Heart right ventricle (tissue), 16 donors: ENCODE measurements at regions not wholly inside any gene's neighbourhood (a gene's known extent, or its start where the extent isn't known, plus 50 kb on each side); places are given as distances from the start of the nearest gene placed in this dataset.

ENCODE experiments used
- ATAC-seq, 8 donors: fragments of 200-7000 bp; cut with Tn5 transposase; one replicate each; pipeline ENCODE4 v1.9.1; 2020; ENCODE audit warnings: mild to moderate bottlenecking in 8 of 8, moderate library complexity in 8 of 8, moderate number of reproducible peaks in 1 of 8
- DNase-seq, 2 donors: peaks; one replicate each; pipeline ENCODE4 v3.0.0-alpha.2; 2020
- H3K27ac ChIP-seq, 10 donors: fragments of 200-600 bp; sonication (generic) in 2 of 10; one replicate each; pipeline versions ENCODE4 v1.5.0 to v1.8.0; 2020 to 2022; ENCODE audit warnings: mild to moderate bottlenecking in 3 of 10
- H3K27me3 ChIP-seq, 7 donors: fragments of 200-600 bp; one replicate each; pipeline ENCODE4 v1.8.0; 2021 to 2022; ENCODE audit warnings: mild to moderate bottlenecking in 2 of 7
- H3K36me3 ChIP-seq, 9 donors: fragments of 200-600 bp; sonication (generic) in 1 of 9; one replicate each; pipeline versions ENCODE4 v1.5.0 to v1.8.0; 2020 to 2022; ENCODE audit warnings: mild to moderate bottlenecking in 2 of 9
- H3K4me1 ChIP-seq, 9 donors: fragments of 200-600 bp; sonication (generic) in 1 of 9; one replicate each; pipeline versions ENCODE4 v1.5.0 to v1.8.0; 2020 to 2022; ENCODE audit warnings: mild to moderate bottlenecking in 4 of 9
- H3K4me3 ChIP-seq, 10 donors: fragments of 200-600 bp; sonication (generic) in 2 of 10; one replicate each; pipeline versions ENCODE4 v1.5.0 to v1.8.0; 2020 to 2022; ENCODE audit warnings: mild to moderate bottlenecking in 7 of 10, moderate library complexity in 2 of 10
- H3K9me3 ChIP-seq, 11 donors: fragments of 200-600 bp in 10 of 11; sonication (generic) in 2 of 11; one replicate each; pipeline versions ENCODE4 v1.5.0 to v1.8.0; 2013 to 2022; ENCODE audit warnings: mild to moderate bottlenecking in 2 of 11, control low read depth in 1 of 11, moderate library complexity in 1 of 11
- CTCF ChIP-seq, 9 donors: fragments of 200-600 bp; sonication (generic) in 2 of 9; IDR thresholded peaks; one replicate each; pipeline versions ENCODE4 v1.5.0 to v1.8.0; 2021 to 2022; ENCODE audit warnings: antibody characterized with exemption in 9 of 9, mild to moderate bottlenecking in 5 of 9, moderate library complexity in 1 of 9
- WGBS, 2 donors: extraction: QIAGEN DNeasy Blood & Tissue Kit; methylation state at CpG; one replicate each; pipeline ENCODE4 v1.1.7; 2013; ENCODE audit warnings: inconsistent platforms in 1 of 2; 5-methylcytosine and 5-hydroxymethylcytosine counted together
- intact Hi-C, 10 donors: fragments of 100-400 bp; cut with DNase I; formaldehyde crosslinking; loops; one replicate each; pipeline versions ENCODE4 v1.11.1 to v1.14.2; 2022
- donor health status: Arrhythmogenic right ventricular cardiomyopathy.
- donor health status: ischemic (EF 13 %, LVEDD 7.1; RV severe dilation, severe dysfunction).
- donor health status: healthy with polysubstance abuse.
- donor health status: DM: no; HTN: yes; CAD: no.
- donor health status: DM: no; HTN: no; CAD: no.
- donor health status: ischemic (EF 25% LVEDD 6.9; RV normal size, moderate dysfunction).
- donor health status: ischemic (EF 25% LVEDD 5.7; RV mildly dilated, moderate dysfunction).
- donor health status: healthy.
- donor health status: DM: yes; HTN: yes; CAD: no.
- donor health status: Ischemic cardiomyopathy.
- donor health status: ischemic (EF 35%, LVEDD 5.7; RV mildly dilated, moderate dysfunction).
- donor health status: nonischemic (EF 11% LVEDD 7.7; RV severe dilation, severe dysfunction).
- donor health status: DM: yes; HTN: yes; CAD: no.
- donor health status: PGD.
- donor health status: ischemic (EF 29% LVEDD 5.4; RV normal size, mild dysfunction).
- donor health status: nonischemic (EF 23%, LVEDD 6.1; RV moderate dilation, normal function).

DNA sequence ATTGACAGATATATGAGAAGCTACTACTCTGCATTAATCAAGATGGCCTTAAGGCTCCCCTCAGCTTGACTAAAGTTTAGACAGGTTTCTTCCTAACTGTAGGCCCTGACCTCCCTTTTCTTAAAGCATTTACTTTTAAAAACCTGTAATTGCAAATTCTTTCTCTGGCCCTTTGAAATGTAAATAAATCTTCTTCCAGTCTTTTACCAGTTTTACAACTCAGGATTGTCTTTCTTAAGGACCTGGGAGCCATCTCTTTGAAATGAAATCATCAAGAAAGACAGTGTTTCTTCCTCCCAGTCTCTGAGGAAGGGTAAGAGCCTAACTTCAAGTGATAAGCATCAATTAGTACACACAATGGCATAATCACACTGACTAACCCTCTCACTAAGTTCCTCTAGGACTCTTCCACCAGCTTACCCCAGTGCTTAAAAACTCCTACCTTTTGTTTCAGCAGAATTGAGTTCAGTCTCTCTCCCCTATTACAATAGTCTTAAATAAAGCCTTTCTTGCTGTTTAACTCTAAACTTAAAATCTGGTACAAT, 58.7 kb upstream of the CDH20 start:
- DNase-seq (no peak), ATAC-seq (no peak)
- TF ChIP-seq CTCF (IDR thresholded peaks at IDR 0.05): no peak
- H3K4me3 ChIP-seq: no peak overlapping the region
- H3K9me3 ChIP-seq: no peaks in the 10 kb centered on the region
- H3K27ac ChIP-seq: no peak overlapping the region
- intact Hi-C loops: no loop called here
- no peaks in the 10 kb centered on the region for H3K36me3 ChIP-seq
- H3K4me1 ChIP-seq: no peaks in the 10 kb centered on the region
- H3K27me3 ChIP-seq: no peaks in the 10 kb centered on the region

DNA sequence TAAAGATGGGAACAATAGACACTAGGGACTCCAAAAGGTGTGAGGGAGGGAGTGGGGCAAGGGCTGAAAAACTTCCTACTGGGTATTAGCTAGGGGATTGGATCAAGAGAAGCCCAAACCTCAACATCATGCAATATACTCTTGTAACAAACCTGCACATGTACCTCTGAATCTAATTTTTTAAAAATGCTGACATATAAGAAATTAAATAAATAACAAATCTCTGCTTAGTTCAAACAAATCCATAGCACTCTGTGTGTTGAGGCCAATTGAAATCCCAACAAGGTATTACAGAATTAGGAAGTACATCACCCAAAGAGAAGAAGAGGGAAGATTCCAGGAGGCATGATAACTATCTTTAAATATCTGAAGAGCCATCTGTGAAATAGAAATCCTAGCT, 55.4 kb upstream of the CDH20 start:
- H3K9me3 ChIP-seq: peaks cover 0 to 20% (median 6%) of the 10 kb centered on the region in 11 donors
- ATAC-seq: no peak
- no peak overlapping the region for H3K4me3 ChIP-seq
- H3K36me3 ChIP-seq: no peaks in the 10 kb centered on the region
- H3K27me3 ChIP-seq: no peaks in the 10 kb centered on the region
- DNase-seq: no peak
- H3K27ac ChIP-seq: no peak overlapping the region
- intact Hi-C loops: no loop called here
- H3K4me1 ChIP-seq: no peaks in the 10 kb centered on the region
- no peak for TF ChIP-seq CTCF (IDR thresholded peaks at IDR 0.05)

DNA sequence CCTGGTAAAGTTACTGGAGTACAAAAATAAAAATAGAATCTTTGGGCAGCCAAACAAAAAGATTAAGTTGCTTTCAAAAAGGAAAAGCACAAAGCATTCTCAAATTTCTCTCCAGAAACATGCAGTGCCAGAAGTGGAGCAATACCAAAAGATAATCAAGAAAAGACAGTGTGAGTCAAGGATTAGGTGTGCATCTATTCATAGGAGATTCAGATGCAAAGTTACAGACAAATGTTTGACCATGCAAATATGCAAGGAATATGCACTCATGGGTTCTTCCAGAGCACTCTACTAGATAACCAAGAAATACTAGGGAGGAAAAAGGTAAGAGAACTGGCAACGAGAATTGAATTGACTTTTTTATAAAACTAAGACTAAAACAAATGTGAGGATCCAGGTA, 51.8 kb upstream of the CDH20 start:
- 69% methylated on average over 1 of the region's 1 CpG for WGBS, 2 donors
- Histone ChIP-seq H3K36me3 (no peaks in the 10 kb centered on the region), H3K4me3 (no peak overlapping the region), H3K27ac (no peak overlapping the region), H3K4me1 (no peaks in the 10 kb centered on the region), H3K9me3 (peaks cover 0 to 20% (median 6%) of the 10 kb centered on the region in 11 donors), H3K27me3 (no peaks in the 10 kb centered on the region)
- no peak for TF ChIP-seq CTCF (IDR thresholded peaks at IDR 0.05)
- DNase-seq (no peak), ATAC-seq (no peak)
- intact Hi-C loops: no loop called here

- intact Hi-C loops: no loop called here
- no peak for TF ChIP-seq CTCF (IDR thresholded peaks at IDR 0.05)
- no peak overlapping the region for H3K27ac ChIP-seq
- 66 to 72% methylated on average over 2 of the region's 2 CpGs for WGBS, 2 donors
- H3K36me3 ChIP-seq: no peaks in the 10 kb centered on the region
- DNase-seq: no peak
- no peak for ATAC-seq
- H3K4me1 ChIP-seq: no peaks in the 10 kb centered on the region
- H3K9me3 ChIP-seq: peaks cover 0 to 20% (median 6%) of the 10 kb centered on the region in 11 donors
- H3K4me3 ChIP-seq: no peak overlapping the region
- no peaks in the 10 kb centered on the region for H3K27me3 ChIP-seq
These were observed 50.3 kb upstream of the CDH20 start for GRCh38 chr18:61282926-61283325.
